A673 (cell line): ENCODE measurements at regions not wholly inside any gene's neighbourhood (a gene's known extent, or its start where the extent isn't known, plus 50 kb on each side); places are given as distances from the start of the nearest gene placed in this dataset.

Experiments
- BruUV-seq: library from RNA; stranded (reverse); fragments of 400-500 nt; replicated peaks from 2 replicates; lab custom pipeline; 2021; lab: Mats Ljungman, UMichigan
- CTCF ChIA-PET: fragments of 300-600 bp; sonication (Branson Sonifier 250); formaldehyde crosslinking; loops from one replicate; lab custom pipeline; 2022; ENCODE audit warnings: antibody characterized with exemption; lab: Charles Lee
- POLR2A ChIA-PET: fragments of 300-600 bp; sonication (Branson Sonifier 250); formaldehyde crosslinking; loops from one replicate; lab custom pipeline; 2022; ENCODE audit warnings: antibody characterized with exemption; ENCODE audit not compliant: low non-redundant PET; lab: Charles Lee
- DNase-seq: peaks from one replicate; pipeline ENCODE4 v3.0.0-alpha.2; 2015; ENCODE audit warnings: low spot score
- H3K27ac ChIP-seq: fragments of 200-600 bp; sonication (generic); 2 replicates; pipeline ENCODE4 v1.5.1; 2016; ENCODE audit warnings: mixed run types, low read depth, mild to moderate bottlenecking, mixed read lengths, antibody characterized with exemption, low read length; ENCODE audit not compliant: poor library complexity, severe bottlenecking
- H3K27me3 ChIP-seq: fragments of 200-600 bp; sonication (generic); replicated peaks from 2 replicates; pipeline ENCODE4 v1.6.1; 2017; ENCODE audit warnings: mixed run types, low read depth, mild to moderate bottlenecking, mixed read lengths, antibody characterized with exemption, low read length; ENCODE audit not compliant: insufficient read depth, poor library complexity
- H3K36me3 ChIP-seq: fragments of 200-600 bp; sonication (generic); 2 replicates; pipeline ENCODE4 v1.6.1; 2016; ENCODE audit warnings: mixed run types, mild to moderate bottlenecking, mixed read lengths, antibody characterized with exemption, low read length; ENCODE audit not compliant: insufficient read depth, poor library complexity, severe bottlenecking
- H3K4me1 ChIP-seq: fragments of 200-600 bp; sonication (generic); 2 replicates; pipeline ENCODE4 v1.6.1; 2017; ENCODE audit warnings: mixed run types, mild to moderate bottlenecking, mixed read lengths, antibody characterized with exemption, low read length; ENCODE audit not compliant: insufficient read depth, poor library complexity, severe bottlenecking
- H3K4me3 ChIP-seq: fragments of 200-600 bp; sonication (generic); 2 replicates; pipeline ENCODE4 v1.5.1; 2016; ENCODE audit warnings: low read depth, mixed run types, mild to moderate bottlenecking, mixed read lengths, low read length; ENCODE audit not compliant: poor library complexity, severe bottlenecking
- H3K9me3 ChIP-seq: fragments of 200-600 bp; sonication (generic); 2 replicates; pipeline ENCODE4 v1.6.1; 2016; ENCODE audit warnings: mixed run types, low read depth, mild to moderate bottlenecking, mixed read lengths, antibody characterized with exemption, low read length; ENCODE audit not compliant: poor library complexity, severe bottlenecking
- CTCF ChIP-seq: fragments of 300-800, 200-600 bp; sonication (generic); conservative IDR thresholded peaks from 2 replicates; pipeline ENCODE4 v1.5.1; 2017; ENCODE audit warnings: low read depth, mild to moderate bottlenecking, antibody characterized with exemption, low read length, moderate library complexity, mixed read lengths
- EZH2 ChIP-seq: fragments of 200-600 bp; sonication (generic); IDR thresholded peaks from 2 replicates; pipeline ENCODE4 v1.6.1; 2017; ENCODE audit warnings: borderline replicate concordance, low read depth, mild to moderate bottlenecking, mixed read lengths, antibody characterized with exemption, low read length; ENCODE audit not compliant: poor library complexity, severe bottlenecking
- intact Hi-C: fragments of 100-400 bp; cut with micrococcal nuclease; formaldehyde crosslinking; loops from one replicate; pipeline ENCODE4 v1.10.0; 2022; ENCODE audit not compliant: unreplicated experiment

GRCh38 chr7:41448104-41448503 is 254.8 kb downstream of the INHBA start:
- Histone ChIP-seq H3K27me3 (no peaks in the 10 kb centered on the region), H3K4me3 (no peak overlapping the region), H3K36me3 (no peaks in the 10 kb centered on the region), H3K27ac (no peak overlapping the region), H3K9me3 (no peaks in the 10 kb centered on the region), H3K4me1 (no peaks in the 10 kb centered on the region)
- no peak for TF ChIP-seq CTCF
- no peak for TF ChIP-seq EZH2
- POLR2A ChIA-PET = no interaction called here
- CTCF ChIA-PET = no interaction called here
- BruUV-seq = no TSS peak
- DNase-seq = no peak
- intact Hi-C loops = no loop called here

- ChIA-PET POLR2A (interaction anchor here (0.7 kb wide), 1 partner anchor 736 kb away, joined by 4 read pairs; no protein-coding TSS in a partner anchor), CTCF (no interaction called here)
- intact Hi-C loops = no loop called here
- H3K4me3 ChIP-seq = no peak overlapping the region
- no peaks in the 10 kb centered on the region for H3K4me1 ChIP-seq
- no peak for DNase-seq
- no TSS peak for BruUV-seq
- H3K27ac ChIP-seq = no peak overlapping the region
- no peaks in the 10 kb centered on the region for H3K36me3 ChIP-seq
- no peaks in the 10 kb centered on the region for H3K27me3 ChIP-seq
- TF ChIP-seq EZH2 (no peak), CTCF (no peak)
- no peaks in the 10 kb centered on the region for H3K9me3 ChIP-seq
These were observed 255.3 kb downstream of the INHBA start for GRCh38 chr7:41447450-41448042.

- POLR2A ChIA-PET = interaction anchor here (0.7 kb wide), 1 partner anchor 735 kb away, joined by 4 read pairs; no protein-coding TSS in a partner anchor
- CTCF ChIA-PET = no interaction called here
- no peaks in the 10 kb centered on the region for H3K4me1 ChIP-seq
- H3K4me3 ChIP-seq = no peak overlapping the region
- no peaks in the 10 kb centered on the region for H3K36me3 ChIP-seq
- no TSS peak for BruUV-seq
- H3K9me3 ChIP-seq = no peaks in the 10 kb centered on the region
- no peak for TF ChIP-seq CTCF
- no peaks in the 10 kb centered on the region for H3K27me3 ChIP-seq
- no peak overlapping the region for H3K27ac ChIP-seq
- intact Hi-C loops = no loop called here
- no peak for DNase-seq
These were observed 256.1 kb downstream of the INHBA start for GRCh38 chr7:41446606-41447449.
